Astrocyte of the spinal cord (primary cell): ENCODE measurements at regions not wholly inside any gene's neighbourhood (a gene's known extent, or its start where the extent isn't known, plus 50 kb on each side); places are given as distances from the start of the nearest gene placed in this dataset.

ENCODE experiments used
- DNase-seq: peaks from one replicate; pipeline ENCODE4 v3.0.0; 2011; ENCODE audit warnings: low read depth, low spot score
- H3K4me3 ChIP-seq: 2 replicates; pipeline ENCODE4 v1.5.1; 2011; ENCODE audit warnings: low read depth, mild to moderate bottlenecking, low read length, moderate library complexity
- CTCF ChIP-seq: IDR thresholded peaks from 2 replicates; pipeline ENCODE4 v1.5.1; 2012; ENCODE audit warnings: low read depth, mild to moderate bottlenecking, low read length, inconsistent platforms
- in situ Hi-C: cut with HindIII; loops from 2 replicates; pipeline ENCODE4 v1.10.0; 2017; ENCODE audit warnings: low sequenced_read_pairs

GRCh38 chr5:96064877-96065276 lies 103.2 kb upstream of the ELL2 start:
- in situ Hi-C loops: no loop called here
- no peak for DNase-seq
- no peak for TF ChIP-seq CTCF
- H3K4me3 ChIP-seq: no peak overlapping the region

GRCh38 chr5:96062836-96063235 lies 101.2 kb upstream of the ELL2 start:
- no peak for TF ChIP-seq CTCF
- DNase-seq: no peak
- in situ Hi-C loops: no loop called here
- H3K4me3 ChIP-seq: no peak overlapping the region

GRCh38 chr5:96058084-96058483 lies 96.4 kb upstream of the ELL2 start:
- no peak for TF ChIP-seq CTCF
- no peak for DNase-seq
- in situ Hi-C loops: no loop called here
- H3K4me3 ChIP-seq: no peak overlapping the region

GRCh38 chr5:96054311-96055030 lies 92.8 kb upstream of the ELL2 start:
- TF ChIP-seq CTCF: no peak
- no peak for DNase-seq
- in situ Hi-C loops: no loop called here
- H3K4me3 ChIP-seq: no peak overlapping the region

GRCh38 chr5:96053063-96053735 lies 91.5 kb upstream of the ELL2 start:
- in situ Hi-C loops: no loop called here
- TF ChIP-seq CTCF: no peak

GRCh38 chr5:96052374-96052773 lies 90.7 kb upstream of the ELL2 start:
- no peak for TF ChIP-seq CTCF
- H3K4me3 ChIP-seq: no peak overlapping the region
- no peak for DNase-seq
- in situ Hi-C loops: no loop called here

More at GRCh38 chr5:96053063-96053735, 91.5 kb upstream of the ELL2 start:
- no peak overlapping the region for H3K4me3 ChIP-seq
- DNase-seq: no peak
